ENCODE measurements at regions not wholly inside any gene's neighbourhood (a gene's known extent, or its start where the extent isn't known, plus 50 kb on each side); places are given as distances from the start of the nearest gene placed in this dataset.

DNA sequence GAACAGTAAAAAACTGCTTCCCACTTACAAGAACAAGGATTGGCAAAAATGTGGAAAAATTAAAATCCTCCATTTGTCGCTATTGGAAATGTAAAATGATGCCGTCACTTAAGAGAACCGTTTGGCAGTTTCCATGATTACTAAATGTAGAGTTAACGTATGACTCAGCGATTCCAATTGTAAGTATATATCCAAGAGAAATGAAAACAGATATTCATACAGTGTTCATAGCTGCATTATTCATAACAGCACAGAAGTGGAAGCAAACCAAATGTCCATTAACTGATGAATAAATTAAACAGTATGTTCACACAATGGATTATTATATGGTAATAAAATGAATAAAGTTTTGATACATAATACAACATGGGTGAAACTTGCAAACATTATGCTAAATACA lies 971.0 kb downstream of the AMY1C start:
- no CpG with 5 or more reads among the region's 5 CpGs for WGBS, 2 experiments (ENCODE audit: insufficient coverage in 2 of 2)
- Histone ChIP-seq H3K4me1 (ENCODE audit: control insufficient read depth, insufficient read depth, low read length, poor library complexity, severe bottlenecking) (no peaks in the 10 kb centered on the region), H3K36me3 (ENCODE audit: control insufficient read depth, insufficient read depth, low read length) (no peaks in the 10 kb centered on the region), H3K4me3 (ENCODE audit: extremely low read depth, insufficient read depth, low read length, poor library complexity, severe bottlenecking) (no peak overlapping the region), H3K9me3 (ENCODE audit: control insufficient read depth, low read length) (no peaks in the 10 kb centered on the region), H3K27ac (ENCODE audit: low read depth, low read length, severe bottlenecking) (no peak overlapping the region)

- Histone ChIP-seq H3K4me3 (ENCODE audit: extremely low read depth, insufficient read depth, low read length, poor library complexity, severe bottlenecking) (no peak overlapping the region), H3K9me3 (ENCODE audit: control insufficient read depth, low read length) (no peaks in the 10 kb centered on the region), H3K27ac (ENCODE audit: low read depth, low read length, severe bottlenecking) (no peak overlapping the region), H3K4me1 (ENCODE audit: control insufficient read depth, insufficient read depth, low read length, poor library complexity, severe bottlenecking) (no peaks in the 10 kb centered on the region), H3K36me3 (ENCODE audit: control insufficient read depth, insufficient read depth, low read length) (no peaks in the 10 kb centered on the region)
- WGBS, 2 experiments (ENCODE audit: insufficient coverage in 2 of 2), result no CpG with 5 or more reads among the region's 1 CpG
Measured at GRCh38 chr1:104726917-104727316, 977.2 kb downstream of the AMY1C start.

GRCh38 chr1:104733866-104734265 lies 984.2 kb downstream of the AMY1C start:
- Histone ChIP-seq H3K4me1 (ENCODE audit: control insufficient read depth, insufficient read depth, low read length, poor library complexity, severe bottlenecking) (no peaks in the 10 kb centered on the region), H3K4me3 (ENCODE audit: extremely low read depth, insufficient read depth, low read length, poor library complexity, severe bottlenecking) (no peak overlapping the region), H3K9me3 (ENCODE audit: control insufficient read depth, low read length) (no peaks in the 10 kb centered on the region), H3K36me3 (ENCODE audit: control insufficient read depth, insufficient read depth, low read length) (no peaks in the 10 kb centered on the region), H3K27ac (ENCODE audit: low read depth, low read length, severe bottlenecking) (no peak overlapping the region)
- no CpG with 5 or more reads among the region's 1 CpG for WGBS, 2 experiments (ENCODE audit: insufficient coverage in 2 of 2)

DNA sequence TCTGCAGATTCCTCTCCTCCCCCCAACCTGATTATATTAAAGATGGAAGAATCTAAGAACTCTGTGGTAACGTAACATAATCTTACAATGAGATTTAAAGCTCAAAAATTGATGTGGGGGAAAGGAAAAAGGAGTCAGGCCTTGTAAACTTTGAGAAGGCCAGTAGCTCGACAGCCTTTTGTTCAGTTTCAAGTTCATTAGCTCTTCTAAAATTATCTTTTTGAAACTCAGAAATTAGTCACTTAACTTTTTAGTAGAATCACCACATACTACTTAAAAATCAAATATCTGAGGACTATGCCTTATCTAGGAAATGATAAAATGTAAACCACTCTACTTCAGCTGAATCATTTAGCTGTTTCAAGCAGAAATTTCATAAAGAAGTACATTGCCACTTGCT lies 996.2 kb downstream of the AMY1C start:
- H3K36me3 ChIP-seq (ENCODE audit: control insufficient read depth, insufficient read depth, low read length), result no peaks in the 10 kb centered on the region
- no peak overlapping the region for H3K27ac ChIP-seq (ENCODE audit: low read depth, low read length, severe bottlenecking)
- no peaks in the 10 kb centered on the region for H3K9me3 ChIP-seq (ENCODE audit: control insufficient read depth, low read length)
- H3K4me1 ChIP-seq (ENCODE audit: control insufficient read depth, insufficient read depth, low read length, poor library complexity, severe bottlenecking), result no peaks in the 10 kb centered on the region
- no peak overlapping the region for H3K4me3 ChIP-seq (ENCODE audit: extremely low read depth, insufficient read depth, low read length, poor library complexity, severe bottlenecking)
- 100% methylated on average over 1 of the region's 2 CpGs; no CpG with 5 or more reads in 1 of the 2 experiments for WGBS, 2 experiments (ENCODE audit: insufficient coverage in 2 of 2)

DNA sequence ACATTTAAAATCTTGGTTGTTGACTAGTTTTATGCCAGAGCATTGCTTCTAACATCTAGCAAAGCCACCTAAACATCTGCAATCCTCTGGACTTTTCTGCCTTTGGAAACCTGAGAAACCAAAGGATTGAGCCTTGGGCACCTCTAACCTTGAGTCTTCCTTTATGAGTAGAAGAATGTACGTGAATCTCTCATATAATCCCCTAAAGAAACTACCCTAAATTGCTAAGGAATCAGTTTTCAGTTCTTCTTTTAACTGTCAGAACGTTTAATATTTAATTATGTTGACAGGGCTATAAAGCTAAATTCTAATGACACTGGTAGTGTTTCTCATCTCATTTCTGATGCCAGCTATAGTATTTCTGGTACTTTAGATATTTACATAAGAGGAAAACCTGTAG lies 997.3 kb downstream of the AMY1C start:
- H3K36me3 ChIP-seq (ENCODE audit: control insufficient read depth, insufficient read depth, low read length), result no peaks in the 10 kb centered on the region
- no peak overlapping the region for H3K27ac ChIP-seq (ENCODE audit: low read depth, low read length, severe bottlenecking)
- no peaks in the 10 kb centered on the region for H3K9me3 ChIP-seq (ENCODE audit: control insufficient read depth, low read length)
- no CpG with 5 or more reads among the region's 2 CpGs for WGBS, 2 experiments (ENCODE audit: insufficient coverage in 2 of 2)
- no peaks in the 10 kb centered on the region for H3K4me1 ChIP-seq (ENCODE audit: control insufficient read depth, insufficient read depth, low read length, poor library complexity, severe bottlenecking)
- H3K4me3 ChIP-seq (ENCODE audit: extremely low read depth, insufficient read depth, low read length, poor library complexity, severe bottlenecking), result no peak overlapping the region

DNA sequence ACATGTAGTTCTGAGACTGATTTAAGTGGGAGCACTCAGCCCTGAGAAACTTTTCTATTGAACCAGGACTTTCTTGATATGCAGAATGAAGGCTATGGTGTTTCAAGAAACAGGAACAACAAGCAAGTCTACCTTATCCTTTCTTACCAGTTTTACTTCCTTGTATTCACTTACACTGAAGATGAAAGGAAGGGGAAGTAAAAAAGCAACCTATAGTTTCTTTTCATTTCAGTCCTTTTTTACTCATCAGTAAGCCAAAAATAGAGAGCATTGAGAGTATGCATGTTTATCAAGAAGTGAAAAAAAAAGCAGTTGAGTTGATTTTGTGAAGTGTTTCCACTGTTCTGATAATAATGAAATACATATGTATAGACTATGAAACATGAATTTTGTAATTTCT lies 1010.3 kb downstream of the AMY1C start:
- Histone ChIP-seq H3K27ac (ENCODE audit: low read depth, low read length, severe bottlenecking) (no peak overlapping the region), H3K36me3 (ENCODE audit: control insufficient read depth, insufficient read depth, low read length) (no peaks in the 10 kb centered on the region), H3K9me3 (ENCODE audit: control insufficient read depth, low read length) (no peaks in the 10 kb centered on the region), H3K4me1 (ENCODE audit: control insufficient read depth, insufficient read depth, low read length, poor library complexity, severe bottlenecking) (no peaks in the 10 kb centered on the region), H3K4me3 (ENCODE audit: extremely low read depth, insufficient read depth, low read length, poor library complexity, severe bottlenecking) (no peak overlapping the region)

DNA sequence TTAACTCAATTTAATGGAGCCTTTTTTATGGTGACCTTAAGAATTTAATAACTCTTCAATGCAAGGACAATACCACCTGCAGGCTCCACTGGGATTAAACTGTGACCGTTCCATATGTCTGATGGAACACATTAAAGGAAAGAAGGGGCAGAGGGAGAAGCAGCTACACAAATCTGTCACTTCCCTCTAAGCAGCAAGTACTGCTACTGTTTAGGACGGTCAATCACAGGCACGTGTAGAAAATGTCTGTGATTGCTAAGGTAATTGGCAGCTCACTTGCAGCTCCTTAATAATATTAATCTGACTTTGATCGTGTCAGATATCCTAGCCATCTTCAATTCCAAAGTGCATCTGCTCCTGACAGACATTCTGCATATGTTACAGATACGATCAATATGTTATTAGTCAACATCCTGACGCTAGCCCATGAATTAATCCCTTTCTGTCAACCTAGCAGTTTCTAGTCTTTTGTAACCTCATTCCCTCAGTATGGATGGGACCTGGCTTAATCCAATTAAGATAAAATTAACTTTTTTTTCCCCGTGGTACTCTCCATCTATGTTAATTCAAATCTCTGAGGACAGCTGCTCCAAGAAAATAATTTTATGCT lies 1012.4 kb downstream of the AMY1C start:
- 91 to 94% methylated on average over 4 to 5 of the region's 7 CpGs for WGBS, 2 experiments (ENCODE audit: insufficient coverage in 2 of 2)
- H3K4me3 ChIP-seq (ENCODE audit: extremely low read depth, insufficient read depth, low read length, poor library complexity, severe bottlenecking), result no peak overlapping the region

GRCh38 chr1:104765085-104765484 lies 1015.4 kb downstream of the AMY1C start:
- no CpG with 5 or more reads among the region's 1 CpG for WGBS, 2 experiments (ENCODE audit: insufficient coverage in 2 of 2)
- Histone ChIP-seq H3K4me3 (ENCODE audit: extremely low read depth, insufficient read depth, low read length, poor library complexity, severe bottlenecking) (no peak overlapping the region), H3K9me3 (ENCODE audit: control insufficient read depth, low read length) (no peaks in the 10 kb centered on the region)

More for the DNA sequence above, 1012.4 kb downstream of the AMY1C start:
- Histone ChIP-seq H3K9me3 (ENCODE audit: control insufficient read depth, low read length) (no peaks in the 10 kb centered on the region), H3K27ac (ENCODE audit: low read depth, low read length, severe bottlenecking) (no peak overlapping the region), H3K36me3 (ENCODE audit: control insufficient read depth, insufficient read depth, low read length) (no peaks in the 10 kb centered on the region), H3K4me1 (ENCODE audit: control insufficient read depth, insufficient read depth, low read length, poor library complexity, severe bottlenecking) (no peaks in the 10 kb centered on the region)

DNA sequence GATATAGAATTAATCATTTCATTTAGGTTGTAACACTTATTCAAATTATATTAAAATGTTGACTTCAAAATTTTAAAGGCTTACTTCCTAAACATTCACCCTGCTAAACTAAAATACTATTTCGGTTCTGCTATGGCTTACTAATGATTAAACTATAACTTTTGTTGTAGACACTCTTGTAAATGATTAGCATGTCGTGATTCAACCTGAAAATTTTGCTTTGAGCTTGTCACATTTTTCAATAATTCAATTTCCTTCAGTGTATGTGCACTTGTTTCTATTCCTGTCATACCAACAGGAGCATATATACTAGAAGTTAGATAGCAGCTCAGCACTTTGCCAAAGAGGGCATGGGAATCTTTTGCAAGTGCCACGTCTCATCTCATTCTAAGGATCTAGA lies 1018.8 kb downstream of the AMY1C start:
- no peak overlapping the region for H3K27ac ChIP-seq (ENCODE audit: low read depth, low read length, severe bottlenecking)
- H3K9me3 ChIP-seq (ENCODE audit: control insufficient read depth, low read length), result no peaks in the 10 kb centered on the region
- no CpG with 5 or more reads among the region's 3 CpGs for WGBS, 2 experiments (ENCODE audit: insufficient coverage in 2 of 2)
- no peaks in the 10 kb centered on the region for H3K4me1 ChIP-seq (ENCODE audit: control insufficient read depth, insufficient read depth, low read length, poor library complexity, severe bottlenecking)
- no peaks in the 10 kb centered on the region for H3K36me3 ChIP-seq (ENCODE audit: control insufficient read depth, insufficient read depth, low read length)
- no peak overlapping the region for H3K4me3 ChIP-seq (ENCODE audit: extremely low read depth, insufficient read depth, low read length, poor library complexity, severe bottlenecking)

More at GRCh38 chr1:104765085-104765484, 1015.4 kb downstream of the AMY1C start:
- Histone ChIP-seq H3K27ac (ENCODE audit: low read depth, low read length, severe bottlenecking) (no peak overlapping the region), H3K36me3 (ENCODE audit: control insufficient read depth, insufficient read depth, low read length) (no peaks in the 10 kb centered on the region), H3K4me1 (ENCODE audit: control insufficient read depth, insufficient read depth, low read length, poor library complexity, severe bottlenecking) (no peaks in the 10 kb centered on the region)

- Histone ChIP-seq H3K36me3 (ENCODE audit: control insufficient read depth, insufficient read depth, low read length) (no peaks in the 10 kb centered on the region), H3K27ac (ENCODE audit: low read depth, low read length, severe bottlenecking) (no peak overlapping the region), H3K4me3 (ENCODE audit: extremely low read depth, insufficient read depth, low read length, poor library complexity, severe bottlenecking) (no peak overlapping the region), H3K4me1 (ENCODE audit: control insufficient read depth, insufficient read depth, low read length, poor library complexity, severe bottlenecking) (no peaks in the 10 kb centered on the region), H3K9me3 (ENCODE audit: control insufficient read depth, low read length) (no peaks in the 10 kb centered on the region)
- 10 to 20% methylated on average over 1 to 6 of the region's 6 CpGs for WGBS, 2 experiments (ENCODE audit: insufficient coverage in 2 of 2)
Measured at GRCh38 chr1:104780470-104781078, 1030.9 kb downstream of the AMY1C start.

GRCh38 chr1:104785575-104786187 lies 1036.0 kb downstream of the AMY1C start:
- Histone ChIP-seq H3K4me3 (ENCODE audit: extremely low read depth, insufficient read depth, low read length, poor library complexity, severe bottlenecking) (no peak overlapping the region), H3K27ac (ENCODE audit: low read depth, low read length, severe bottlenecking) (no peak overlapping the region), H3K9me3 (ENCODE audit: control insufficient read depth, low read length) (no peaks in the 10 kb centered on the region), H3K36me3 (ENCODE audit: control insufficient read depth, insufficient read depth, low read length) (no peaks in the 10 kb centered on the region), H3K4me1 (ENCODE audit: control insufficient read depth, insufficient read depth, low read length, poor library complexity, severe bottlenecking) (no peaks in the 10 kb centered on the region)
- WGBS, 2 experiments (ENCODE audit: insufficient coverage in 2 of 2), result no CpG with 5 or more reads among the region's 2 CpGs
